PFSK-1 (cell line): ENCODE measurements at regions not wholly inside any gene's neighbourhood (a gene's known extent, or its start where the extent isn't known, plus 50 kb on each side); places are given as distances from the start of the nearest gene placed in this dataset.

Experiments
- FOXP2 ChIP-seq: optimal IDR thresholded peaks from 2 replicates; pipeline ENCODE3; 2011; ENCODE audit warnings: borderline replicate concordance, control low read depth, inconsistent platforms; ENCODE audit not compliant: insufficient read depth; ENCODE audit errors: extremely low read length, extremely low read depth
- POLR2AphosphoS5 ChIP-seq: IDR thresholded peaks from 2 replicates; pipeline ENCODE4 v1.6.1; 2012; ENCODE audit warnings: low read depth, mild to moderate bottlenecking, control low read depth, low read length, moderate library complexity
- SIN3A ChIP-seq: IDR thresholded peaks from 2 replicates; pipeline ENCODE4 v1.6.1; 2012; ENCODE audit warnings: mild to moderate bottlenecking, low read length, moderate library complexity, borderline replicate concordance; ENCODE audit not compliant: insufficient read depth
- TAF1 ChIP-seq: IDR thresholded peaks from 2 replicates; pipeline ENCODE4 v1.6.1; 2012; ENCODE audit warnings: low read length, control low read depth, borderline replicate concordance; ENCODE audit not compliant: insufficient read depth
- TF ChIP-seq, protein P1 (sequence below), 2 experiments: IDR thresholded peaks; 2 replicates each; pipeline versions ENCODE4 v1.6.1 to v1.8.0; 2011 to 2012; ENCODE audit warnings: low read depth in 2 of 2, low read length in 2 of 2, control low read depth in 1 of 2, inconsistent platforms in 1 of 2, mild to moderate bottlenecking in 1 of 2, moderate library complexity in 1 of 2; ENCODE audit not compliant: insufficient read depth in 1 of 2

DNA sequence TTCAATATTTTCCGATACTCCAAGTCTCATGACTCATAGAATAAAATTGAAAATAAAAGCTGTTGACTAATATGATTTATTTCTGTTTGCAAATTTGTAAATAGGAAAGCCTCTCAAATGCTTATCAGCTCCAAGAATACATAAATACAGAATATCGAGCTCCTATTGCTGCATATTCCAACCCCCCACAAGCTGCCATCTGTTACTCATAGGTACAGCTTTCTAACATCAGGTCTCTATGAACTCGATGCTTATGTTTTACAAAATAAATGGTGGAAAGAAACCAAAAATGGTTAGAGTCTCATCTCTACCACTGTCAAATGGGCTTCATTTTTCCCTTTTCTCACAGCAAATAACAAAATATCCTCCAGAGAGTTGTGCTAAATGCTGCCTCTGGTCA is 631.6 kb upstream of the CDH18 start:
- no peak for TF ChIP-seq TAF1
- no peak for TF ChIP-seq SIN3A
- no peak for TF ChIP-seq FOXP2
- no peak for TF ChIP-seq POLR2AphosphoS5
- TF ChIP-seq, protein P1, sequence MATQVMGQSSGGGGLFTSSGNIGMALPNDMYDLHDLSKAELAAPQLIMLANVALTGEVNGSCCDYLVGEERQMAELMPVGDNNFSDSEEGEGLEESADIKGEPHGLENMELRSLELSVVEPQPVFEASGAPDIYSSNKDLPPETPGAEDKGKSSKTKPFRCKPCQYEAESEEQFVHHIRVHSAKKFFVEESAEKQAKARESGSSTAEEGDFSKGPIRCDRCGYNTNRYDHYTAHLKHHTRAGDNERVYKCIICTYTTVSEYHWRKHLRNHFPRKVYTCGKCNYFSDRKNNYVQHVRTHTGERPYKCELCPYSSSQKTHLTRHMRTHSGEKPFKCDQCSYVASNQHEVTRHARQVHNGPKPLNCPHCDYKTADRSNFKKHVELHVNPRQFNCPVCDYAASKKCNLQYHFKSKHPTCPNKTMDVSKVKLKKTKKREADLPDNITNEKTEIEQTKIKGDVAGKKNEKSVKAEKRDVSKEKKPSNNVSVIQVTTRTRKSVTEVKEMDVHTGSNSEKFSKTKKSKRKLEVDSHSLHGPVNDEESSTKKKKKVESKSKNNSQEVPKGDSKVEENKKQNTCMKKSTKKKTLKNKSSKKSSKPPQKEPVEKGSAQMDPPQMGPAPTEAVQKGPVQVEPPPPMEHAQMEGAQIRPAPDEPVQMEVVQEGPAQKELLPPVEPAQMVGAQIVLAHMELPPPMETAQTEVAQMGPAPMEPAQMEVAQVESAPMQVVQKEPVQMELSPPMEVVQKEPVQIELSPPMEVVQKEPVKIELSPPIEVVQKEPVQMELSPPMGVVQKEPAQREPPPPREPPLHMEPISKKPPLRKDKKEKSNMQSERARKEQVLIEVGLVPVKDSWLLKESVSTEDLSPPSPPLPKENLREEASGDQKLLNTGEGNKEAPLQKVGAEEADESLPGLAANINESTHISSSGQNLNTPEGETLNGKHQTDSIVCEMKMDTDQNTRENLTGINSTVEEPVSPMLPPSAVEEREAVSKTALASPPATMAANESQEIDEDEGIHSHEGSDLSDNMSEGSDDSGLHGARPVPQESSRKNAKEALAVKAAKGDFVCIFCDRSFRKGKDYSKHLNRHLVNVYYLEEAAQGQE (IDR thresholded peaks at IDR 0.05; ENCODE audit: insufficient read depth in 1 of 2, low read depth in 2 of 2, low read length in 2 of 2): no peak

DNA sequence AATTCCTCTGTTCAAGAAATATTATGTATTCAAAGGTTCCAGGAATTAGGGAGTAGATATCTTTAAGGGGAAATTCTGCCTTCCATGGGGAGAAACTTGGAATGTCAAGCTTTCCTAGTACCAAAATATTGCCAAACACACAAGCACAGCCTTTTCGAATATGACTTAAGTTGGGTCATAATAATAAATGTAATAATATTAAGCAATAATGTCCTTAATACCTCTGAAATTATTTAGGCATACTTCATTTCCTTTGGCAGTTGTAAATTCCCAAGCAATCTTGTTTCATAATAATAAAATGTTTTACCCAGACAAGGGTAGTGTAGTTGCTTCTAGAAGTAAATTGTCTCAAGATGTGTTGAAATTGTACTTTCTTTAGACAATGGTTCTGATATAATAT is 630.3 kb upstream of the CDH18 start:
- TF ChIP-seq, protein P1 (IDR thresholded peaks at IDR 0.05; ENCODE audit: insufficient read depth in 1 of 2, low read depth in 2 of 2, low read length in 2 of 2): no peak
- TF ChIP-seq POLR2AphosphoS5 (no peak), SIN3A (no peak), TAF1 (no peak), FOXP2 (no peak)

GRCh38 chr5:20617841-20618240 is 629.8 kb upstream of the CDH18 start:
- no peak for TF ChIP-seq FOXP2
- no peak for TF ChIP-seq SIN3A
- TF ChIP-seq, protein P1 (IDR thresholded peaks at IDR 0.05; ENCODE audit: insufficient read depth in 1 of 2, low read depth in 2 of 2, low read length in 2 of 2): no peak
- TF ChIP-seq TAF1: no peak
- TF ChIP-seq POLR2AphosphoS5: no peak

DNA sequence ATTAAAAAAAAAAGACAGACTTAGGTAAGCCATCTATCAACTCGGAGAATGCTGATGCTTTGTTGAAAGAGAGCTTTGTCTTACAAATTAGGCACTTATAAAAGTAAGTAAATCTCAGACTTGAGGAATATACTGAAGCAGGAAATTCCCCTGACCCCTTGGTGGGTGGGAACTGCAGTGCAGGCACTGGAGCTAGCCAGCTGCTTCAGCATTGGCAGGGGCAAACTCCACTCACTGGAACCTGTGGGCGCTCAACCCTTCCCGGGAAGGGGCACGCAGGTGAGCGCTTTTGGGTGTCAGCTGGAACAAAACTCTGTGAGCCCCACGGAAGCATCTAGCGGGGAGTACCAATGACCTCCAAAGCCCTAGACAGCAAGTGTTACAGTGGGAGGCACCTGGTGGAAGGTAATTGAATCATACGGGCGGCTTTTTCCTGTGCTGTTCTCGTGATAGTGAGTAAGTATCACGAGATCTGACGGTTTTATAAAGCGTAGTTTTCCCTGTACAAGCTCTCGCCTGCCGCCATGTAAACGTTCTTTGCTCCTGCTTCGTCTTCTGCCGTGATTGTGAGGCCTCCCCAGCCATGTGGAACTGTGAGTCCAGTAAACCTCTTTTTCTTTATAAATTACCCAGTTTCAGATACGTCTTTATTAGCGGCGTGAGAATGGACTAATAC is 628.0 kb upstream of the CDH18 start:
- TF ChIP-seq FOXP2 (no peak), POLR2AphosphoS5 (no peak), SIN3A (no peak), TAF1 (no peak)
- TF ChIP-seq, protein P1 (IDR thresholded peaks at IDR 0.05; ENCODE audit: insufficient read depth in 1 of 2, low read depth in 2 of 2, low read length in 2 of 2): no peak
